Nephron progenitor cell (in vitro differentiated cells): ENCODE measurements at regions not wholly inside any gene's neighbourhood (a gene's known extent, or its start where the extent isn't known, plus 50 kb on each side); places are given as distances from the start of the nearest gene placed in this dataset.

Experiments
- DNase-seq: peaks from one replicate; pipeline ENCODE4 v3.0.0; 2021
- H3K27ac Mint-ChIP-seq: 2 replicates; pipeline ENCODE4 v1.8.0; 2021; ENCODE audit warnings: mild to moderate bottlenecking, moderate library complexity, mixed read lengths
- H3K27me3 Mint-ChIP-seq: 2 replicates; pipeline ENCODE4 v1.8.0; 2021; ENCODE audit warnings: mild to moderate bottlenecking, low read depth, mixed read lengths; ENCODE audit not compliant: poor library complexity
- H3K36me3 Mint-ChIP-seq: 2 replicates; pipeline ENCODE4 v1.8.0; 2021; ENCODE audit warnings: low read depth, mixed read lengths
- H3K4me1 Mint-ChIP-seq: 2 replicates; pipeline ENCODE4 v1.8.0; 2021; ENCODE audit warnings: mixed read lengths
- H3K4me3 Mint-ChIP-seq: 2 replicates; pipeline ENCODE4 v1.8.0; 2021; ENCODE audit warnings: mild to moderate bottlenecking, moderate library complexity, mixed read lengths
- H3K9me3 Mint-ChIP-seq: 2 replicates; pipeline ENCODE4 v1.8.0; 2021; ENCODE audit warnings: mild to moderate bottlenecking, moderate library complexity, mixed read lengths
- CTCF ChIP-seq: fragments of 200-600 bp; sonication (generic); IDR thresholded peaks from 2 replicates; pipeline ENCODE4 v1.5.0; 2021; ENCODE audit warnings: antibody characterized with exemption

GRCh38 chr2:9105601-9106337 lies 100.8 kb upstream of the ASAP2 start:
- TF ChIP-seq CTCF = no peak

DNA sequence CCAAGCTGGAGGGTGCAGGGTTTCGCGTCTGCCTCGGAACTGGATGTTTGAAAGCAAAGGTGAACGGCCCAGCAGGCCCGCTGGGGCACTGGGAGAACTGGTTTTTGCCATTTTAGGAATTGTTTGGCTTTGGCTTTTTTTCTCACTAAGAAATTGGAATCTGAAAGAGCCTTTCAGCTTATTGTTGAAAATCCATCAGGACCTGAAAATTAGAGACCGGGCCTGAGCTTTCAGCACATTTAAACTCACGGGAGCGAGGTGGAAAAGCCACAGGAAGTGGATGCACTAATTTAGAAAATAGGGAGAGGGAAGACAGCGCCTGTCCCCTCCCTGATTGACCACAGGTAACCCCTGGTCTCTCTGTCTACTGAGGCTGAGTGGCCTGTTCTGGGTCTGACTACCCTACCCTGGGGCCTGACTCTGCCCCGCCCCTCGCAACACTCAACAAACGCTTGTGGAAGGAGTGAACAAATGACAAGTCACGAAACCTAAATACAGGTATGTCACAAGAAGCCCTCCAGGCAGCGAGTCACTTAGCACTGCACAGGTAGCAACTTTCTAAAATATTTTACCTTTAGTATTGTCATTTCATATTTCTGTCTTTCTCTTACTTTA lies 100.3 kb upstream of the MBOAT2 start:
- no peak for TF ChIP-seq CTCF
- DNase-seq = no peak
- Mint-ChIP-seq H3K4me3 (no peak overlapping the region), H3K36me3 (no peaks in the 10 kb centered on the region), H3K27me3 (peaks cover 11% of the 10 kb centered on the region), H3K27ac (no peak overlapping the region), H3K4me1 (peaks cover 74% of the 10 kb centered on the region), H3K9me3 (no peaks in the 10 kb centered on the region)

More at GRCh38 chr2:9105601-9106337, 100.8 kb upstream of the ASAP2 start:
- Mint-ChIP-seq H3K27me3 (peaks cover 12% of the 10 kb centered on the region), H3K9me3 (no peaks in the 10 kb centered on the region), H3K4me3 (no peak overlapping the region), H3K36me3 (no peaks in the 10 kb centered on the region), H3K4me1 (peaks cover 69% of the 10 kb centered on the region), H3K27ac (no peak overlapping the region)
- no peak for DNase-seq

GRCh38 chr2:9102861-9103662 lies 99.6 kb upstream of the MBOAT2 start:
- Mint-ChIP-seq H3K9me3 (no peaks in the 10 kb centered on the region), H3K27me3 (peaks cover 11% of the 10 kb centered on the region), H3K27ac (peak overlapping the region; percentile 72), H3K4me3 (peak overlapping the region; percentile 14), H3K4me1 (peaks cover 74% of the 10 kb centered on the region), H3K36me3 (no peaks in the 10 kb centered on the region)
- no peak for DNase-seq
- no peak for TF ChIP-seq CTCF

GRCh38 chr2:9101763-9102425 lies 98.4 kb upstream of the MBOAT2 start:
- Mint-ChIP-seq H3K4me3 (no peak overlapping the region), H3K36me3 (no peaks in the 10 kb centered on the region), H3K9me3 (no peaks in the 10 kb centered on the region), H3K27ac (no peak overlapping the region), H3K27me3 (peaks cover 16% of the 10 kb centered on the region), H3K4me1 (peaks cover 72% of the 10 kb centered on the region)
- no peak for TF ChIP-seq CTCF
- DNase-seq = no peak

GRCh38 chr2:9100080-9100876 lies 96.8 kb upstream of the MBOAT2 start:
- H3K36me3 Mint-ChIP-seq = no peaks in the 10 kb centered on the region
- H3K27ac Mint-ChIP-seq = no peak overlapping the region
- DNase-seq = no peak
- no peaks in the 10 kb centered on the region for H3K9me3 Mint-ChIP-seq
- H3K4me3 Mint-ChIP-seq = no peak overlapping the region
- peaks cover 71% of the 10 kb centered on the region for H3K4me1 Mint-ChIP-seq
- peaks cover 17% of the 10 kb centered on the region for H3K27me3 Mint-ChIP-seq
- no peak for TF ChIP-seq CTCF
